Endothelial cell (in vitro differentiated cells): ENCODE measurements at regions not wholly inside any gene's neighbourhood (a gene's known extent, or its start where the extent isn't known, plus 50 kb on each side); places are given as distances from the start of the nearest gene placed in this dataset.

Experiments
- DNase-seq: peaks from one replicate; pipeline ENCODE4 v3.0.0; 2021; ENCODE audit warnings: low spot score
- H3K27ac Mint-ChIP-seq: one replicate; pipeline ENCODE4 v1.8.0; 2021; ENCODE audit warnings: mixed read lengths, inconsistent platforms; ENCODE audit not compliant: unreplicated experiment
- H3K27me3 Mint-ChIP-seq: one replicate; pipeline ENCODE4 v1.8.0; 2021; ENCODE audit warnings: mild to moderate bottlenecking, moderate library complexity, mixed read lengths, inconsistent platforms; ENCODE audit not compliant: unreplicated experiment
- H3K36me3 Mint-ChIP-seq: one replicate; pipeline ENCODE4 v1.8.0; 2021; ENCODE audit warnings: mild to moderate bottlenecking, low read depth, mixed read lengths, inconsistent platforms; ENCODE audit not compliant: unreplicated experiment
- H3K4me1 Mint-ChIP-seq: one replicate; pipeline ENCODE4 v1.8.0; 2021; ENCODE audit warnings: mild to moderate bottlenecking, mixed read lengths, inconsistent platforms; ENCODE audit not compliant: unreplicated experiment
- H3K4me3 Mint-ChIP-seq: one replicate; pipeline ENCODE4 v1.8.0; 2021; ENCODE audit warnings: mild to moderate bottlenecking, mixed read lengths, inconsistent platforms; ENCODE audit not compliant: unreplicated experiment
- H3K9me3 Mint-ChIP-seq: one replicate; pipeline ENCODE4 v1.8.0; 2021; ENCODE audit warnings: mixed read lengths, inconsistent platforms; ENCODE audit not compliant: unreplicated experiment
- CTCF ChIP-seq: fragments of 200-600 bp; sonication (generic); IDR thresholded peaks from one replicate; pipeline ENCODE4 v1.5.0; 2021; ENCODE audit warnings: antibody characterized with exemption; ENCODE audit not compliant: unreplicated experiment

DNA sequence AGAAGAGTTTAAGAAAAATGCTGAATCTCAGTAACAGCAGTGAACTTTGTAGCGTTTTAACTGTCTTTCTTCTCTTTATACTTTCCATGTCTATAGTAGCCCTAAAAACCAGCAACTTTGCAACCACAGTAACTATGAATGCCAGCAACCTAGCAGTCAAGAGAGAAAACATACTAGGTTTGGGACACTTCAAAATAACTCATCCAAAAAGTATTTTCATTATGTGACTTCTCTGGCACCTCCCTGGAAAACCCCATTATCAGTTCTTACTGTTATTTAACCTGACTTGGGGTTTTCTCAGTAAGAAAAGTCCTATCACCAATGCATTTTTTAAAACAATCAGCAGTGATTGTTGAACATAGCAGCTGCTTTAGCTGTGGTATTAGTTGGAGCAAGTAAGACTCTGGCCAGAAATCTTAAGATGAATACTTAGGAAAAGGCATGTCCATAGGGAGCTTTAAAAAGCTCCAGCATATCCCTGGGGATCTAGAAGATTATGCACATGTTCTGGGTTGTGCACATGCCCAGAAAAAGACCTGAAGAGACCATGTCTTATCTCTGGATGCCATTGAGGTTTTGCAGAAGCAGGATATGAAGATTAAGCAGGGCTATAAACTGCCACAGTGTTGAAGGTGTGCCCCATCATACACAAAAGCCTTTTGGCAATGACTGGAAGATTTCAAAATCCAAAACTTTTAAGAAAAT is 411.3 kb downstream of the CMPK2 start:
- DNase-seq = no peak
- Mint-ChIP-seq H3K36me3 (peaks cover 16% of the 10 kb centered on the region), H3K27me3 (no peaks in the 10 kb centered on the region), H3K27ac (no peak overlapping the region), H3K4me1 (no peaks in the 10 kb centered on the region), H3K4me3 (no peak overlapping the region), H3K9me3 (peaks cover 25% of the 10 kb centered on the region)
- no peak for TF ChIP-seq CTCF

GRCh38 chr2:6459138-6459537 is 406.6 kb downstream of the CMPK2 start:
- H3K9me3 Mint-ChIP-seq = peaks cover 34% of the 10 kb centered on the region
- DNase-seq = no peak
- peaks cover 18% of the 10 kb centered on the region for H3K36me3 Mint-ChIP-seq
- no peaks in the 10 kb centered on the region for H3K4me1 Mint-ChIP-seq
- H3K27ac Mint-ChIP-seq = no peak overlapping the region
- peaks cover 3% of the 10 kb centered on the region for H3K27me3 Mint-ChIP-seq
- TF ChIP-seq CTCF = no peak
- H3K4me3 Mint-ChIP-seq = no peak overlapping the region

GRCh38 chr2:6470518-6470917 is 395.2 kb downstream of the CMPK2 start:
- TF ChIP-seq CTCF = no peak
- no peak for DNase-seq
- H3K27ac Mint-ChIP-seq = no peak overlapping the region
- H3K27me3 Mint-ChIP-seq = no peaks in the 10 kb centered on the region
- no peak overlapping the region for H3K4me3 Mint-ChIP-seq
- H3K9me3 Mint-ChIP-seq = no peaks in the 10 kb centered on the region
- no peaks in the 10 kb centered on the region for H3K4me1 Mint-ChIP-seq
- H3K36me3 Mint-ChIP-seq = no peaks in the 10 kb centered on the region

DNA sequence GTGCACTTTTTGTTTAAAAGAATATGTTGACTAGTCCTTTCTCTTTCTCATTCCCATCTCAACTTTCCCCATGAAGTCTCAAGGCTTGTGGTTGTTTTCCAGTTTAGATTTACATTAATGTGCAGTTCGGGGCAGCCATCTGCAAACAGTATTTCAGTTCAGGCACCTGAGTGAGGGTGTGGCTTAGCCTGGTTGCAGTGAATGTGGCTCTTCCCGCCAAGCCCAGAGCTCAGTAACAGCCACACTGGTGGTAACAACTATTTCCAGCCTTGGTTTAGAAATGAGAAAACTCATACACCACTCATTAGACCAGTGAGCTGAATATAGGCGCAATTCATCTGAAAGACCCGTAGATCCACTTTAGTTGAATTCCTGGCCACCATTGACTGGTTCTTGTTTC is 394.3 kb downstream of the CMPK2 start:
- Mint-ChIP-seq H3K4me3 (no peak overlapping the region), H3K36me3 (no peaks in the 10 kb centered on the region), H3K27ac (no peak overlapping the region), H3K9me3 (no peaks in the 10 kb centered on the region), H3K4me1 (no peaks in the 10 kb centered on the region), H3K27me3 (peaks cover under 1% of the 10 kb centered on the region)
- no peak for TF ChIP-seq CTCF
- no peak for DNase-seq

GRCh38 chr2:6474161-6475140 is 391.3 kb downstream of the CMPK2 start:
- H3K9me3 Mint-ChIP-seq = peaks cover 5% of the 10 kb centered on the region

More at GRCh38 chr2:6474161-6475140, 391.3 kb downstream of the CMPK2 start:
- Mint-ChIP-seq H3K4me3 (no peak overlapping the region), H3K27ac (no peak overlapping the region), H3K27me3 (peaks cover 3% of the 10 kb centered on the region), H3K4me1 (no peaks in the 10 kb centered on the region), H3K36me3 (no peaks in the 10 kb centered on the region)
- no peak for DNase-seq
- TF ChIP-seq CTCF = no peak
